K562 (cell line): ENCODE measurements at regions not wholly inside any gene's neighbourhood (a gene's known extent, or its start where the extent isn't known, plus 50 kb on each side); places are given as distances from the start of the nearest gene placed in this dataset.
"Not testable (repeated sequence)": the region's sequence is repeated elsewhere in the genome, so short reads cannot be mapped to it uniquely, and the experiment has no call there.

Experiments used
- ATAC-seq: fragments of 200-7000 bp; cut with Tn5 transposase; 3 replicates; pipeline ENCODE4 v1.9.1; 2020; ENCODE audit warnings: moderate library complexity
- BruUV-seq: library from RNA; stranded (reverse); fragments of 400-500 nt; replicated peaks from 2 replicates; lab custom pipeline; 2021; lab: Mats Ljungman, UMichigan
- CTCF ChIA-PET: fragments of 300-600 bp; formaldehyde crosslinking; extraction: SDS; loops from one replicate; lab custom pipeline; 2021; ENCODE audit warnings: low intra/inter-chr PET ratio; lab: Yijun Ruan, JAX
- POLR2A ChIA-PET: fragments of 300-600, 350-650 bp; sonication (Branson Sonifier 250); formaldehyde crosslinking; extraction: SDS; loops from one replicate; lab custom pipeline; 2021; ENCODE audit warnings: antibody characterized with exemption, inconsistent platforms; lab: Yijun Ruan, JAX
- DNase-seq, 4 experiments: peaks; one replicate each; pipeline versions ENCODE4 v3.0.0 to v3.0.0-alpha.2; 2011 to 2018; ENCODE audit warnings: low spot score in 3 of 4, mixed read lengths in 3 of 4; ENCODE audit errors: extremely low read depth in 1 of 4
- FAIRE-seq: peaks from 2 replicates; lab custom pipeline; 2011; peaks lifted over from hg19 to GRCh38; lab: Jason Lieb, UNC
- H2AFZ ChIP-seq: 2 replicates; pipeline ENCODE4 v1.6.0; 2011; ENCODE audit warnings: low read depth, low read length, control low read depth, inconsistent platforms
- H3K27ac ChIP-seq: fragments of 200-600 bp; 3 replicates; pipeline ENCODE4 v1.8.0; 2011; ENCODE audit warnings: low read depth, mild to moderate bottlenecking, control low read depth, inconsistent platforms, low read length, moderate library complexity, mixed read lengths; ENCODE audit errors: extremely low read depth
- H3K27me3 ChIP-seq, 2 experiments: fragments of 300-600 bp in 1 of 2; 2 replicates in 1 of 2; 3 replicates in 1 of 2; pipeline versions ENCODE4 v1.6.0 to v1.8.0; 2011; ENCODE audit warnings: inconsistent platforms in 2 of 2, low read length in 2 of 2, mild to moderate bottlenecking in 1 of 2, mixed read lengths in 1 of 2, moderate library complexity in 1 of 2; ENCODE audit not compliant: control insufficient read depth in 2 of 2, insufficient read depth in 2 of 2
- H3K36me3 ChIP-seq: fragments of 300-600 bp; 3 replicates; pipeline ENCODE4 v1.8.0; 2011; ENCODE audit warnings: mild to moderate bottlenecking, low read length, inconsistent platforms; ENCODE audit not compliant: control insufficient read depth, insufficient read depth
- H3K4me1 ChIP-seq, 2 experiments: fragments of 200-600 bp in 1 of 2; replicated peaks in 1 of 2; 2 replicates in 1 of 2; 3 replicates in 1 of 2; pipeline versions ENCODE4 v1.5.1 to v1.8.0; 2011; ENCODE audit warnings: inconsistent platforms in 2 of 2, low read length in 2 of 2, mild to moderate bottlenecking in 1 of 2, mixed read lengths in 1 of 2, moderate library complexity in 1 of 2; ENCODE audit not compliant: control insufficient read depth in 2 of 2, insufficient read depth in 2 of 2
- H3K4me2 ChIP-seq: 2 replicates; pipeline ENCODE4 v1.6.1; 2011; ENCODE audit warnings: low read length, control low read depth, inconsistent platforms, mixed read lengths; ENCODE audit not compliant: insufficient read depth
- H3K4me3 ChIP-seq: fragments of 200-600 bp; sonication (generic), shearing (Covaris generic); 2 replicates; pipeline ENCODE4 v1.5.1; 2016; ENCODE audit warnings: control low read depth, inconsistent platforms
- H3K79me2 ChIP-seq: fragments of 200-600 bp; 3 replicates; pipeline ENCODE4 v1.8.0; 2011; ENCODE audit warnings: low read length, inconsistent platforms; ENCODE audit not compliant: control insufficient read depth, insufficient read depth
- H3K9ac ChIP-seq, 2 experiments: 2 replicates each; pipeline versions ENCODE4 v1.6.0 to v1.6.1; 2011; ENCODE audit warnings: low read depth in 2 of 2, low read length in 2 of 2, control low read depth in 1 of 2, inconsistent platforms in 1 of 2, mild to moderate bottlenecking in 1 of 2, mixed read lengths in 1 of 2; ENCODE audit not compliant: insufficient read depth in 1 of 2
- H3K9me1 ChIP-seq: one replicate; pipeline ENCODE4 v1.6.0; 2011; ENCODE audit warnings: inconsistent platforms, mild to moderate bottlenecking, low read length, moderate library complexity; ENCODE audit not compliant: control insufficient read depth, insufficient read depth
- H3K9me3 ChIP-seq: replicated peaks from 2 replicates; pipeline ENCODE4 v1.5.1; 2011; ENCODE audit warnings: low read depth, low read length, inconsistent platforms; ENCODE audit not compliant: control insufficient read depth, insufficient read depth
- H4K20me1 ChIP-seq: replicated peaks from 2 replicates; pipeline ENCODE4 v1.6.1; 2011; ENCODE audit warnings: low read length, inconsistent platforms, mixed read lengths; ENCODE audit not compliant: control insufficient read depth, insufficient read depth
- CGGBP1 ChIP-seq: fragments of 250-450 bp; sonication (Bioruptor Pico); IDR thresholded peaks from 2 replicates; pipeline ENCODE4 v1.9.0; 2021; ENCODE audit warnings: mild to moderate bottlenecking
- HNRNPH1 ChIP-seq: fragments of 200-400 bp; formaldehyde crosslinking; optimal IDR thresholded peaks from 2 replicates; pipeline ENCODE3; 2017; ENCODE audit warnings: low read depth, mild to moderate bottlenecking, low read length, moderate library complexity
- MEF2A ChIP-seq: IDR thresholded peaks from 2 replicates; pipeline ENCODE4 v1.6.1; 2011; ENCODE audit warnings: low read depth, mild to moderate bottlenecking, low read length, moderate library complexity; ENCODE audit not compliant: control insufficient read depth
- RCOR1 ChIP-seq, 2 experiments: IDR thresholded peaks; 2 replicates each; pipeline ENCODE4 v1.6.1; 2012; ENCODE audit warnings: low read depth in 2 of 2, low read length in 2 of 2, borderline replicate concordance in 1 of 2, improper control_type of control experiment in 1 of 2
- TBL1XR1 ChIP-seq, 2 experiments: IDR thresholded peaks; 2 replicates each; pipeline ENCODE4 v1.6.1; 2012; ENCODE audit warnings: improper control_type of control experiment in 2 of 2, low read length in 2 of 2, mild to moderate bottlenecking in 1 of 2
- ZBTB8A ChIP-seq: fragments of 450-650 bp; IDR thresholded peaks from 2 replicates; pipeline ENCODE4 v1.6.1; 2018; ENCODE audit warnings: mild to moderate bottlenecking, moderate library complexity; ENCODE audit not compliant: partially characterized antibody
- ZNF79 ChIP-seq: fragments of 250-450 bp; sonication (Bioruptor Pico); IDR thresholded peaks from 2 replicates; pipeline ENCODE4 v1.4.0; 2020; ENCODE audit warnings: low read depth, mild to moderate bottlenecking, moderate library complexity
- WGBS: fragments of 100-300 bp; shearing (Covaris generic); methylation state at CpG from one replicate; pipeline ENCODE4 v1.1.6; 2016; ENCODE audit warnings: low coverage, mixed read lengths; ENCODE audit not compliant: insufficient coverage; ENCODE audit errors: missing lambda C conversion rate; 5-methylcytosine and 5-hydroxymethylcytosine counted together
- in situ Hi-C: fragments of 300-500 bp; cut with MboI; formaldehyde crosslinking; loops from 4 replicates; pipeline ENCODE4 v1.15.0; 2018; ENCODE audit warnings: inconsistent platforms, mixed read lengths
- intact Hi-C: fragments of 100-400 bp; cut with micrococcal nuclease; formaldehyde crosslinking; loops from 2 replicates; pipeline ENCODE4 v1.14.2; 2022

- no peak for TF ChIP-seq RCOR1 (IDR thresholded peaks at IDR 0.05; ENCODE audit: borderline replicate concordance in 1 of 2, low read depth in 2 of 2, low read length in 2 of 2)
- TF ChIP-seq HNRNPH1, result no peak
- TF ChIP-seq TBL1XR1 (IDR thresholded peaks at IDR 0.05; ENCODE audit: low read length in 2 of 2), result no peak
These were observed 410.5 kb upstream of the CNTNAP5 start (continued) for GRCh38 chr2:123614596-123614995.

DNA sequence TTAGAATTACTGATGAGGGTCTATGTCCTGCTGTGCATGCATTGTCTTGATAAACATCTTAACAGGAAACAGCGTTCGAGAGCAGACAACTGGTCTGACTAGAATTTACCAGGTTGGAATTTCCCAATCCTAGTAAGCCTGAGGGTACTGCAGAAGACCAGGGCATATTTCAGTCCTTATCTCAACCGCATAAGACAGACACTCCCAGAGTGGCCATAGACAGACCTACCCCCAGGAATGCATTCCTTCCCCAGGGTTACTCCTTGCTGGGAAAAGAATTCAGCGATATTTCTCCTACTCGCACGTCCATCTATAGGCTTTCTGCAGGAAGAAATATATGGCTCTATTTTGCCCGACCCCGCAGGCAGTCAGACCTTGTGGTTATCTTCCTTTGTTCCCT lies 406.4 kb upstream of the CNTNAP5 start:
- H3K4me1 ChIP-seq, H3K79me2 ChIP-seq, DNase-seq, H2AFZ ChIP-seq, H3K4me3 ChIP-seq, H3K9ac ChIP-seq, H3K9me1 ChIP-seq, FAIRE-seq, H4K20me1 ChIP-seq, H3K27ac ChIP-seq, intact Hi-C loops, ATAC-seq, H3K36me3 ChIP-seq, BruUV-seq, H3K4me2 ChIP-seq, CTCF ChIA-PET, H3K9me3 ChIP-seq, in situ Hi-C loops, H3K27me3 ChIP-seq, POLR2A ChIA-PET: not testable (repeated sequence)
- WGBS, result under 1% methylated on average over 8 of the region's 8 CpGs

GRCh38 chr2:123624816-123625215 lies 400.3 kb upstream of the CNTNAP5 start:
- intact Hi-C loops, result no loop called here
- Histone ChIP-seq H2AFZ (no peak overlapping the region), H4K20me1 (no peaks in the 10 kb centered on the region), H3K79me2 (no peaks in the 10 kb centered on the region), H3K4me1 (no peaks in the 10 kb centered on the region), H3K9ac (no peak overlapping the region), H3K9me3 (no peaks in the 10 kb centered on the region), H3K4me3 (no peak overlapping the region), H3K9me1 (no peaks in the 10 kb centered on the region), H3K27ac (no peak overlapping the region), H3K27me3 (no peaks in the 10 kb centered on the region), H3K36me3 (no peaks in the 10 kb centered on the region), H3K4me2 (no peak overlapping the region)
- CTCF ChIA-PET, result no interaction called here
- WGBS, result 0% methylated on average over 3 of the region's 3 CpGs
- DNase-seq (no peak), FAIRE-seq (no peak), ATAC-seq (no peak)
- BruUV-seq, result no TSS peak
- in situ Hi-C loops, result no loop called here
- no peak for TF ChIP-seq MEF2A
- no peak for TF ChIP-seq CGGBP1 (CRISPR knock-in tag)
- no peak for TF ChIP-seq ZNF79 (CRISPR knock-in tag)
- TF ChIP-seq ZBTB8A, result no peak
- POLR2A ChIA-PET, result no interaction called here
